H9 (cell line): ENCODE measurements at regions not wholly inside any gene's neighbourhood (a gene's known extent, or its start where the extent isn't known, plus 50 kb on each side); places are given as distances from the start of the nearest gene placed in this dataset.

Experiments used
- DNase-seq: peaks from one replicate; pipeline ENCODE4 v3.0.0-alpha.2; 2017
- H2AFZ ChIP-seq: one replicate; pipeline ENCODE4 v1.6.1; 2013; ENCODE audit warnings: mild to moderate bottlenecking, low read length, control low read depth, moderate library complexity
- H2AK5ac ChIP-seq: 2 replicates; pipeline ENCODE4 v1.6.1; 2013; ENCODE audit warnings: low read length, control low read depth, mixed read lengths; ENCODE audit not compliant: insufficient read length
- H2BK120ac ChIP-seq: one replicate; pipeline ENCODE4 v1.6.1; 2013; ENCODE audit warnings: low read depth, mild to moderate bottlenecking, low read length, control low read depth, inconsistent platforms; ENCODE audit not compliant: poor library complexity, severe bottlenecking
- H2BK12ac ChIP-seq: 2 replicates; pipeline ENCODE4 v1.6.1; 2013; ENCODE audit warnings: low read length, control low read depth, mixed read lengths, low read depth; ENCODE audit not compliant: insufficient read length
- H2BK15ac ChIP-seq: 2 replicates; pipeline ENCODE4 v1.6.1; 2013; ENCODE audit warnings: low read depth, low read length, control low read depth
- H2BK20ac ChIP-seq: one replicate; pipeline ENCODE4 v1.6.1; 2013; ENCODE audit warnings: low read depth, mild to moderate bottlenecking, low read length, control low read depth, inconsistent platforms; ENCODE audit not compliant: poor library complexity, severe bottlenecking
- H2BK5ac ChIP-seq: 2 replicates; pipeline ENCODE4 v1.6.1; 2013; ENCODE audit warnings: low read length, control low read depth, mixed read lengths; ENCODE audit not compliant: insufficient read length
- H3K14ac ChIP-seq: 2 replicates; pipeline ENCODE4 v1.6.1; 2013; ENCODE audit warnings: low read length, control low read depth; ENCODE audit not compliant: insufficient read depth
- H3K18ac ChIP-seq: 2 replicates; pipeline ENCODE4 v1.6.1; 2013; ENCODE audit warnings: low read depth, mild to moderate bottlenecking, mixed read lengths, low read length, control low read depth; ENCODE audit not compliant: insufficient read length
- H3K23ac ChIP-seq: 2 replicates; pipeline ENCODE4 v1.6.1; 2013; ENCODE audit warnings: low read length, control low read depth, mixed read lengths, low read depth; ENCODE audit not compliant: insufficient read length
- H3K23me2 ChIP-seq: 2 replicates; pipeline ENCODE4 v1.6.1; 2013; ENCODE audit warnings: low read depth, mild to moderate bottlenecking, mixed read lengths, low read length, control low read depth; ENCODE audit not compliant: insufficient read length, poor library complexity, severe bottlenecking
- H3K27ac ChIP-seq: 2 replicates; pipeline ENCODE4 v1.5.1; 2013; ENCODE audit warnings: low read length, control low read depth, mixed read lengths, low read depth; ENCODE audit not compliant: insufficient read length
- H3K27me3 ChIP-seq: 2 replicates; pipeline ENCODE4 v1.6.1; 2013; ENCODE audit warnings: low read length, control low read depth, inconsistent platforms; ENCODE audit not compliant: insufficient read depth
- H3K4ac ChIP-seq: 2 replicates; pipeline ENCODE4 v1.6.1; 2013; ENCODE audit warnings: low read depth, mild to moderate bottlenecking, control low read depth, inconsistent platforms, low read length, moderate library complexity
- H3K4me1 ChIP-seq: 2 replicates; pipeline ENCODE4 v1.6.1; 2013; ENCODE audit warnings: low read length, control low read depth, inconsistent platforms; ENCODE audit not compliant: insufficient read depth
- H3K4me2 ChIP-seq: 2 replicates; pipeline ENCODE4 v1.6.1; 2013; ENCODE audit warnings: low read length, control low read depth, mixed read lengths; ENCODE audit not compliant: insufficient read length, insufficient read depth
- H3K56ac ChIP-seq: 2 replicates; pipeline ENCODE4 v1.6.1; 2013; ENCODE audit warnings: low read depth, mild to moderate bottlenecking, mixed read lengths, low read length, control low read depth; ENCODE audit not compliant: insufficient read length
- H3K79me1 ChIP-seq: 2 replicates; pipeline ENCODE4 v1.6.1; 2013; ENCODE audit warnings: low read depth, mild to moderate bottlenecking, moderate library complexity, low read length, control low read depth, inconsistent platforms; ENCODE audit not compliant: insufficient read depth, poor library complexity, severe bottlenecking
- H3K79me2 ChIP-seq: 2 replicates; pipeline ENCODE4 v1.6.1; 2013; ENCODE audit warnings: low read length, control low read depth, inconsistent platforms; ENCODE audit not compliant: insufficient read depth
- H3K9ac ChIP-seq: 2 replicates; pipeline ENCODE4 v1.6.1; 2013; ENCODE audit warnings: low read length, control low read depth, mixed read lengths; ENCODE audit not compliant: insufficient read length; ENCODE audit errors: extremely low read depth
- H3K9me3 ChIP-seq: one replicate; pipeline ENCODE4 v1.6.1; 2013; ENCODE audit warnings: low read depth, low read length, inconsistent platforms; ENCODE audit not compliant: control insufficient read depth
- H3T11ph ChIP-seq: one replicate; pipeline ENCODE4 v1.6.1; 2013; ENCODE audit warnings: mild to moderate bottlenecking, low read length, control low read depth, inconsistent platforms
- H4K20me1 ChIP-seq: one replicate; pipeline ENCODE4 v1.6.1; 2013; ENCODE audit not compliant: control insufficient read depth, insufficient read length, insufficient read depth
- H4K5ac ChIP-seq: 2 replicates; pipeline ENCODE4 v1.6.1; 2013; ENCODE audit warnings: low read depth, mild to moderate bottlenecking, mixed read lengths, low read length, control low read depth; ENCODE audit not compliant: insufficient read length
- H4K8ac ChIP-seq: replicated peaks from 2 replicates; pipeline ENCODE4 v1.6.1; 2013; ENCODE audit warnings: low read length, control low read depth, mixed read lengths, low read depth; ENCODE audit not compliant: insufficient read length
- H4K91ac ChIP-seq: 2 replicates; pipeline ENCODE4 v1.6.1; 2013; ENCODE audit warnings: low read depth, mild to moderate bottlenecking, moderate library complexity, mixed read lengths, low read length, control low read depth; ENCODE audit not compliant: insufficient read length
- H3K27ac Mint-ChIP-seq, 3 experiments: 2 replicates in 2 of 3; 3 replicates in 1 of 3; pipeline ENCODE4 v1.8.0; 2020 to 2021; ENCODE audit warnings: mixed read lengths in 3 of 3, mild to moderate bottlenecking in 1 of 3, moderate library complexity in 1 of 3
- H3K27me3 Mint-ChIP-seq: 2 replicates; pipeline ENCODE4 v1.8.0; 2021; ENCODE audit warnings: low read depth, mild to moderate bottlenecking, moderate library complexity, mixed read lengths
- H3K36me3 Mint-ChIP-seq, 3 experiments: 2 replicates in 2 of 3; 3 replicates in 1 of 3; pipeline ENCODE4 v1.8.0; 2020 to 2021; ENCODE audit warnings: low read depth in 3 of 3, mixed read lengths in 3 of 3; ENCODE audit not compliant: insufficient read depth in 1 of 3
- H3K4me1 Mint-ChIP-seq, 2 experiments: 2 replicates each; pipeline ENCODE4 v1.8.0; 2020; ENCODE audit warnings: mixed read lengths in 2 of 2
- H3K4me3 Mint-ChIP-seq, 2 experiments: 2 replicates in 1 of 2; 3 replicates in 1 of 2; pipeline ENCODE4 v1.8.0; 2020 to 2021; ENCODE audit warnings: mild to moderate bottlenecking in 2 of 2, mixed read lengths in 2 of 2, moderate library complexity in 1 of 2
- H3K9me3 Mint-ChIP-seq, 2 experiments: 2 replicates in 1 of 2; 3 replicates in 1 of 2; pipeline ENCODE4 v1.8.0; 2020; ENCODE audit warnings: mild to moderate bottlenecking in 2 of 2, mixed read lengths in 2 of 2, moderate library complexity in 1 of 2
- CTCF ChIP-seq: fragments of 200-600 bp; sonication (generic); conservative IDR thresholded peaks from 3 replicates; pipeline ENCODE4 v1.8.0; 2021; ENCODE audit warnings: antibody characterized with exemption, mild to moderate bottlenecking
- WGBS: extraction: QIAGEN DNeasy Blood & Tissue Kit; methylation state at CpG from one replicate; pipeline ENCODE4 v1.1.7; 2013; ENCODE audit warnings: missing lambda C conversion rate, low lambda C conversion rate, mixed read lengths; ENCODE audit not compliant: insufficient read length; ENCODE audit errors: extremely low coverage; 5-methylcytosine and 5-hydroxymethylcytosine counted together

- no peak overlapping the region for H2BK12ac ChIP-seq
- H3K56ac ChIP-seq: no peak overlapping the region
- H3K4me1 ChIP-seq: no peaks in the 10 kb centered on the region
- no peak overlapping the region for H2BK20ac ChIP-seq
- H3K9me3 ChIP-seq: no peaks in the 10 kb centered on the region
- no peak overlapping the region for H3K27ac ChIP-seq
- H3K79me2 ChIP-seq: no peaks in the 10 kb centered on the region
- TF ChIP-seq CTCF: no peak
- no peak overlapping the region for H2AK5ac ChIP-seq
- no peak overlapping the region for H2BK15ac ChIP-seq
- no peak overlapping the region for H3K4ac ChIP-seq
- H3K4me2 ChIP-seq: no peak overlapping the region
- no peak overlapping the region for H2AFZ ChIP-seq
- no peaks in the 10 kb centered on the region for H4K20me1 ChIP-seq
- no peak overlapping the region for H3K18ac ChIP-seq
- no peaks in the 10 kb centered on the region for H3K79me1 ChIP-seq
- no peaks in the 10 kb centered on the region for H3K27me3 ChIP-seq
- no peaks in the 10 kb centered on the region for H3K9me3 Mint-ChIP-seq
- no peak overlapping the region for H3K14ac ChIP-seq
- no peaks in the 10 kb centered on the region for H3K27me3 Mint-ChIP-seq
- H3K27ac Mint-ChIP-seq: no peak overlapping the region
- H3K36me3 Mint-ChIP-seq: no peaks in the 10 kb centered on the region
- no peaks in the 10 kb centered on the region for H3K23me2 ChIP-seq
- no peak overlapping the region for H4K5ac ChIP-seq
- no peak overlapping the region for H3K23ac ChIP-seq
- H4K91ac ChIP-seq: no peak overlapping the region
- no peak overlapping the region for H3K9ac ChIP-seq
- no peak overlapping the region for H2BK5ac ChIP-seq
- H4K8ac ChIP-seq: no peak overlapping the region
- DNase-seq: no peak
- no peaks in the 10 kb centered on the region for H3K4me1 Mint-ChIP-seq
- WGBS: no CpG with 5 or more reads among the region's 14 CpGs
- no peak overlapping the region for H3T11ph ChIP-seq
- H2BK120ac ChIP-seq: no peak overlapping the region
- no peak overlapping the region for H3K4me3 Mint-ChIP-seq
Observed at GRCh38 chr20:52446421-52447224, 255.0 kb upstream of the ZFP64 start.
